ENCODE measurements at regions not wholly inside any gene's neighbourhood (a gene's known extent, or its start where the extent isn't known, plus 50 kb on each side); places are given as distances from the start of the nearest gene placed in this dataset.

GRCh38 chr1:40921522-40921921 lies 58.0 kb upstream of the CTPS1 start:
- Histone ChIP-seq H3K4me3 (ENCODE audit: control insufficient read depth in 2 of 3, extremely low read depth in 1 of 3, insufficient read depth in 2 of 3, low read depth in 1 of 3, low read length in 3 of 3) (no peak overlapping the region), H3K27ac (ENCODE audit: control insufficient read depth, insufficient read depth, low read length) (no peak overlapping the region), H3K4me1 (ENCODE audit: control insufficient read depth, extremely low read depth, insufficient read depth, low read length) (no peaks in the 10 kb centered on the region), H3K79me2 (ENCODE audit: control insufficient read depth, insufficient read depth, low read length) (no peaks in the 10 kb centered on the region), H3K9me3 (ENCODE audit: control insufficient read depth, low read depth, low read length) (no peaks in the 10 kb centered on the region), H2AFZ (ENCODE audit: control insufficient read depth, low read length) (no peak overlapping the region), H3K27me3 (ENCODE audit: control insufficient read depth, extremely low read depth, insufficient read depth, low read length) (no peaks in the 10 kb centered on the region), H3K9ac (ENCODE audit: control insufficient read depth, extremely low read depth, insufficient read depth, low read length) (no peak overlapping the region), H3K9me1 (ENCODE audit: control insufficient read depth, extremely low read depth, insufficient read depth, low read length) (no peaks in the 10 kb centered on the region), H3K4me2 (ENCODE audit: control insufficient read depth, extremely low read depth, insufficient read depth, low read depth, low read length) (no peak overlapping the region), H4K20me1 (ENCODE audit: control insufficient read depth, extremely low read depth, insufficient read depth, low read length) (no peaks in the 10 kb centered on the region), H3K36me3 (ENCODE audit: control insufficient read depth in 2 of 2, extremely low read depth in 1 of 2, insufficient read depth in 2 of 2, low read length in 2 of 2) (no peaks in the 10 kb centered on the region)
- dilution Hi-C loops (cut with MboI; ENCODE audit: extremely low pct_ligation_motif_present, low sequenced_read_pairs), result no loop called here
- DNase-seq (ENCODE audit: low read depth, low spot score) (no peak), FAIRE-seq (no peak)
- TF ChIP-seq CTCF (optimal IDR thresholded peaks at IDR 0.05 in 1 of 3, IDR thresholded peaks at IDR 0.05 in 1 of 3, conservative IDR thresholded peaks at IDR 0.05 in 1 of 3; ENCODE audit: extremely low read depth in 1 of 3, insufficient read depth in 2 of 3, low read length in 3 of 3), result no peak
- TF ChIP-seq EZH2 (IDR thresholded peaks at IDR 0.05; ENCODE audit: low read length), result no peak

GRCh38 chr1:40921981-40922677 lies 57.4 kb upstream of the CTPS1 start:
- FAIRE-seq (no peak), DNase-seq (ENCODE audit: low read depth, low spot score) (no peak)
- H4K20me1 ChIP-seq (ENCODE audit: control insufficient read depth, extremely low read depth, insufficient read depth, low read length), result no peaks in the 10 kb centered on the region
- H3K27me3 ChIP-seq (ENCODE audit: control insufficient read depth, extremely low read depth, insufficient read depth, low read length), result no peaks in the 10 kb centered on the region
- no peaks in the 10 kb centered on the region for H3K79me2 ChIP-seq (ENCODE audit: control insufficient read depth, insufficient read depth, low read length)
- no peak overlapping the region for H3K27ac ChIP-seq (ENCODE audit: control insufficient read depth, insufficient read depth, low read length)
- H3K9me1 ChIP-seq (ENCODE audit: control insufficient read depth, extremely low read depth, insufficient read depth, low read length), result no peaks in the 10 kb centered on the region
- H2AFZ ChIP-seq (ENCODE audit: control insufficient read depth, low read length), result no peak overlapping the region
- H3K4me3 ChIP-seq (ENCODE audit: control insufficient read depth in 2 of 3, extremely low read depth in 1 of 3, insufficient read depth in 2 of 3, low read depth in 1 of 3, low read length in 3 of 3), result no peak overlapping the region
- no peak overlapping the region for H3K9ac ChIP-seq (ENCODE audit: control insufficient read depth, extremely low read depth, insufficient read depth, low read length)
- no peak overlapping the region for H3K4me2 ChIP-seq (ENCODE audit: control insufficient read depth, extremely low read depth, insufficient read depth, low read depth, low read length)
- no peaks in the 10 kb centered on the region for H3K36me3 ChIP-seq (ENCODE audit: control insufficient read depth in 2 of 2, extremely low read depth in 1 of 2, insufficient read depth in 2 of 2, low read length in 2 of 2)
- no peaks in the 10 kb centered on the region for H3K4me1 ChIP-seq (ENCODE audit: control insufficient read depth, extremely low read depth, insufficient read depth, low read length)
- dilution Hi-C loops (cut with MboI; ENCODE audit: extremely low pct_ligation_motif_present, low sequenced_read_pairs), result no loop called here
- TF ChIP-seq CTCF (optimal IDR thresholded peaks at IDR 0.05 in 1 of 3, IDR thresholded peaks at IDR 0.05 in 1 of 3, conservative IDR thresholded peaks at IDR 0.05 in 1 of 3; ENCODE audit: extremely low read depth in 1 of 3, insufficient read depth in 2 of 3, low read length in 3 of 3) (no peak), EZH2 (IDR thresholded peaks at IDR 0.05; ENCODE audit: low read length) (no peak)
- H3K9me3 ChIP-seq (ENCODE audit: control insufficient read depth, low read depth, low read length), result no peaks in the 10 kb centered on the region
